GM18505 (cell line): ENCODE measurements at regions not wholly inside any gene's neighbourhood (a gene's known extent, or its start where the extent isn't known, plus 50 kb on each side); places are given as distances from the start of the nearest gene placed in this dataset.
"Not testable (repeated sequence)": the region's sequence is repeated elsewhere in the genome, so short reads cannot be mapped to it uniquely, and the experiment has no call there.

Experiments used
- ATAC-seq: cut with Tn5 transposase; IDR thresholded peaks from one replicate; pipeline ENCODE4 v1.9.1; 2021; ENCODE audit not compliant: unreplicated experiment
- POLR2A ChIP-seq: IDR thresholded peaks from 4 replicates; pipeline ENCODE4 v1.6.1; 2011; ENCODE audit warnings: borderline replicate concordance; ENCODE audit not compliant: insufficient read depth, insufficient read length; ENCODE audit errors: extremely low read depth

DNA sequence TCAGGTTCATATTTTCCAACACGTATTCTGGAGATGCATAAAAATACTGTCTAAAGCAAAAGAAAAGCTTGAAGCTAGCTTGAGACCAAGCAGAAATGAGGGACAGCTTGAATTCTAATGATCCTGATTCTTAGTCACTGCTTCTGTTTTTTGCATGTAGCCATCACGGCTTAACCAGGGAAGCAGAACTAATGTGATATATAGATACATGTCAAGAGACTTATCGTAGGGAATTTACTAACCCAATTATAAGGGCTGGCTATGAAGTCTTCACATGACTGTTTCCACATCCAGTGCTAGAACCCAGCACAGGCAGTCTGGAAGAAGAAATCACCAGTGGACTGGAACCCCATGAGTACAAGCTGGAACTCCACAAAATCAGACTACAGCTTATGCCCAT, 85.2 kb upstream of the SLIT2 start:
- no peak for TF ChIP-seq POLR2A
- ATAC-seq = no peak

- TF ChIP-seq POLR2A = no peak
- no peak for ATAC-seq
These were observed 92.2 kb upstream of the SLIT2 start for GRCh38 chr4:20159516-20159915.

- no peak for TF ChIP-seq POLR2A
These were observed 93.5 kb upstream of the SLIT2 start for GRCh38 chr4:20158195-20158594.

DNA sequence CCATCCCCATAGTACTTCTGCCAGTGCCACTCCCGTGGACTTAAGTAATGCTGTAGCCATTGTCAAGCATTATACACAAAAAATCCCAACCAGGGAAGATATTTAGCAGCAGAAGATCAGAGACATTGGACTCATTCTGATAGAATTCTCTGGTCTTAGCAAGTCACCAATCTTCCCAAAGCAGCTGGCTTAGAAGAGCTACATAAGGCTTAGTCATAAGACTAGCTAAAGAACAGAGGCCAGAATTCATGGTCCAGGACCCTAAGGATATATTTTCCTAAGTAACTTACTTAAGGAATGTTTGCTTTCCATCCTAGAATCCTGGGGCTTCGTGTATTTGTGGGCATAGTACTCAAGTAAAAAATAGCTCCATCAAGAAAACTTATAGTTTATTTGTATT, 100.3 kb upstream of the SLIT2 start:
- TF ChIP-seq POLR2A = no peak

More at GRCh38 chr4:20158195-20158594, 93.5 kb upstream of the SLIT2 start:
- ATAC-seq = no peak

DNA sequence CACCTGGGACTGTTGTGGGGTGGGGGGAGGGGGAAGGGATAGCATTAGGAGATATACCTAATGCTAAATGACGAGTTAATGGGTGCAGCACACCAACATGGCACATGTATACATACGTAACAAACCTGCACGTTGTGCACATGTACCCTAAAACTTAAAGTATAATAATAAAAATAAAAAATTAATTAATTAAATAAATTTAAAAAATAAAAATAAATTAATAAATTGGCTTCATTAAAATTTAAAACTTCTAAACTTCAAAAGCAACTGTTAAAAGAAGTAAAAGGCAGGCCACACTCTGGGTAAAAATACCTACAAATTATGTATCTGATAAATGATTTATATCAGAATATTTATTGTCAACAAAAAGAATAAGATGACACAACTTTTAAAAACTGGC, 102.6 kb upstream of the SLIT2 start:
- not testable (repeated sequence) for ATAC-seq

More for the DNA sequence above, 100.3 kb upstream of the SLIT2 start:
- ATAC-seq = no peak

GRCh38 chr4:20137176-20137575, 114.5 kb upstream of the SLIT2 start:
- no peak for TF ChIP-seq POLR2A
- ATAC-seq = no peak

DNA sequence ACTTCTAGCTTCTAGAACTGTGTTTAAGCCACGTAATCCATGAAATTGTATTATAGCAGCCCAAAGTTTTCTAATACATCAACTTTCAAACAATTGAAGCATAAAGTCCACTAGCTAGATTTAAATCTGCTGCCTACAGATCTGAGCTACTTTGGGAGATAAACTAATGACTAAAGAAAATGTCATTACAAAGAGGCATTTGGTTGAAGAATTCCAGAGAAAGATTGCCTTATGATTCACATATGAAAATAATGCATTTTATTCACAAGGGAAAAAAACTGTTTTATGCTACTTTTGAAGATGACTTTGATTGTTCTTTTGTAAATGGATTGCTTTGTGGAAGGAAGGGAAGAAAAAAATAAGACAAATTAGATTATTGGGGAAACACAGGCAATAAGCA, 124.1 kb upstream of the SLIT2 start:
- ATAC-seq = no peak
- no peak for TF ChIP-seq POLR2A

DNA sequence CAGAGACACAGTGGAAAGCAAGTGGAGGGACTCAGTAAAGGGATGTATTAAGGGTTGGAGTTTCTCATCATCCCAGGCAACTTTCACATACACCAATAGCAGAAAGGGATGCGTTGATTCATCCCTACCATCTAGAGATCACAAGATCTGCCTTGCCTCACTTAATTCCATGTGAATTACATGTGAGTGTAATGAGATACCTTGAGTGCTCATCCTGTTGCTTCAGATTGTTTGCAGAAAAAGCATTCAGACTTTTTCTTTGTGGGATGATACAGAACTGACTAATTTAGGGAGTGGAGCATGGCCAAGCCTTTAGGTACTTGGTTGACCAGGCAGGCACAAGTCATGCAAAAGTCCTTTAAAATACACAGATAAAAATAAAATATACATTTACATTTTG, 124.8 kb upstream of the SLIT2 start:
- no peak for TF ChIP-seq POLR2A
- ATAC-seq = no peak

DNA sequence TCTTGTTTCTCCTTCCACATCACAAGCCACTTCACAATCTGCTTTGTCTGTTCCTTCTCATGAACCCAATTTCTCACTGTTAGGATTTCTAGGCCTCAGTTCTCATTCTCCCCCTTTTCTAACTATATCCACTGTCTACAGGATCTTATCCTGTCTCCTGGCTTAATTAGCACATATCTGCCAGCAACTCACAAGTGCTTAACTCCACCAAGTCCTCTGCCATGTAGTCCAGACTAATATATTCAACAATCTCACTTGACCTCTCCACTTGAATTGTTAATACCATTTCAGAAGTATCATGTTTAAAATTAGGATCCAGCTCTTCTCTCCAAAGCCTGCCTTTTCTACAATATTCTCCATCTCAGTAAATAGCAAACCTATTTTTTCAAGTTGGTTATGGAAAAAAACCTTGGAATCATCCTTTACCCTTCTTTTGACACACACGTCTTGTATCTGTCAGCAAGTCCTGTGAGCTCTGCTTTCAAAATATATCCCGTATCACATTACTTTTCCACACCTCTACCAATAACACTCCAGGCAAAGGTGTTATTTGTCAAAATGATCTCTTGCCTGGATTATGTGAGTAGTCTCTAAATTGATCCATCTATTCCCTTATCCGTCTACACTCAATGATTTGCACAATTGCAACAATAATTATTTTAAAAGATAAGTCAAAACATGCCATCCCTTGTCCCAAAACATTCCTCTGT, 127.2 kb upstream of the SLIT2 start:
- TF ChIP-seq POLR2A = no peak
- no peak for ATAC-seq

DNA sequence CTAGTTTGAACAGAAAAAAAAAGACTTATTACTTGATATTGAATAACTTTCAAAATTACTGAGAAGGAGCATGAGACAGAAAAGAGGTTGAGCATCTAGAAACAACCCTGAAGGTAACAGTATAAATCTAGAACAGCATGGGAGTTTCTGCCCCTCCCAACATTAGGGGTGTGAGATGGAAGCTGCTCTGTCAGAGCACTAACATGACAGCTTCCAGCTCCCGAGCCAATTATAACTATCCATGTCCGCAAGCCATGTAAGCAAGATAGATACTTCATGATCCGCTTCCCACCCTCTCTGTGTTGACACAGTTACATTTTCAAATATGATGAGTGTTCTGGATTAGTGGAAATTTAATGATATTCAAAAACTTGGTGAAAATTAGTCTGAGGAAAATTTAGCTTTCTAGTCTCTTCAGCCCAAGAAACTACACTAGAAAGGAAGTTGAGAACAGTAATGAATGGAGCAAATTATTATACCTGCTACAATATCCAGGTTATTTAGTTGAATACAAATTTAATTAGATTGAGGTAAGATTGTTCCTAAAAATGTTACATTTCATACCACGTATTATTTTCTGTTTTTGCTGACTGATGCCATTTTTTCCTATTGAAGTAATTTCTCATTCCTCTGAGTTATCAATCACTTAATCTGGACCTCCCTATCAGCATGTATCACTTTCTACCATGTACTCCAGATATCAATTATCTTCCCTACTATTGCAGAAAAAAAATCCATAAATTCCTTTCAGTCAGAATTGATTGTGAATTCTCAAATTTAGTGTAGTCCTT, 129.3 kb upstream of the SLIT2 start:
- TF ChIP-seq POLR2A = no peak
- ATAC-seq = no peak

- TF ChIP-seq POLR2A = no peak
- no peak for ATAC-seq
These were observed 132.6 kb upstream of the SLIT2 start for GRCh38 chr4:20119141-20119540.

- ATAC-seq = no peak
- no peak for TF ChIP-seq POLR2A
These were observed 142.3 kb upstream of the SLIT2 start for GRCh38 chr4:20109391-20109790.

GRCh38 chr4:20106921-20107320, 144.8 kb upstream of the SLIT2 start:
- no peak for TF ChIP-seq POLR2A
- no peak for ATAC-seq

- no peak for TF ChIP-seq POLR2A
- ATAC-seq = no peak
These were observed 149.9 kb upstream of the SLIT2 start for GRCh38 chr4:20101831-20102230.

DNA sequence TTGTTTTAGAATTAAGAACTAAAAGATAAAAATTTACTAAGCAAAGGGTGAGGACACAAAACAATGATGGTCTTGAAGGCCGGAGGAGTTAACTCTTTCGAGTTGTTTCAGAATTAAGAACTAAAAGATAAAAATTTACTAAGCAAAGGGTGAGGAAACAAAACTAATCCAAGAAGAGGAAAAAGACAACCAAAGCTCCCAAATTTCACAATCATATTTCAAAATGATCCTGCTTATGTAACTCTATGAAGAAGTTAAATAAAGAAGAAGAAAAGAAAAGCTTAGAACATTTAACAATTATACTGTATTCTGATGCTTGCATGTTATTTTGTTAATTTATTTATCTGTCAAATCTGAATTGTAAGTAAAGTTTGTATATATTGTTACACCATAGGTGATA, 154.8 kb upstream of the SLIT2 start:
- ATAC-seq = no peak
- no peak for TF ChIP-seq POLR2A

DNA sequence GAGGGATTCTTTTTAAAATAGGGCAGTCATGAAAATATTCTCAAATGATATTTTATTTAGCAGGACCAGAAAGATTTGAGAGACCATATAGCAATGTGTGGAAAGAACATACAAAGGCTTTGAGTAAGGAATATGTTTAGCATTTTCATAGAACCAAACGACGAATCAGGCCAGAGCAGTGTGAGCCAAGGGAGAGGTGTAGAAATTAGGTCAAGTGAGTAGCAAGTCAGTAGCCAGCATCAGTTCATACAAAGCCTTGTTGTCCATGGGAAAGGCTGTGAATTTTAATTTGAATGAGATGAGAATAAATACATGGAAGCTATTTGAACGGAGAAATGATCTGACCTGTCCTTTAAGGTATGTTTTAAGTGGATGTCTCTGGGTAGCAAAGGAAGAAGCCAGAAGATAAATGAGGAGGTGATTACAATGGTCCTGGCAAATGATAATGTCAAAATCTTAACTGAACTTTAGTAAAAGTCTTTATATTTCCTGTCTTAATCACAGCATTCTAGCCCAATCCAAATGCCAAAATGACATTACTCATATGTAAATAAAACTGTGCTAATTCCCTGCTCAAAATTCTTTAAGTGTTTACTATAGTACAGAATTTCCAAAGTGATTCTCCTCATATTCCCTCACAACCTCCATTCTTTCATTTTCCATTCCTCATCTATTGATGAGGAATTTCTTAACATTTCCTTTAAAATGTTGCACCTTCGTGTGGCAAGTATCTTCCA, 155.7 kb upstream of the SLIT2 start:
- no peak for ATAC-seq

More for the DNA sequence above, 155.7 kb upstream of the SLIT2 start:
- no peak for TF ChIP-seq POLR2A
